ENCODE measurements at regions not wholly inside any gene's neighbourhood (a gene's known extent, or its start where the extent isn't known, plus 50 kb on each side); places are given as distances from the start of the nearest gene placed in this dataset.
"Not testable (repeated sequence)": the region's sequence is repeated elsewhere in the genome, so short reads cannot be mapped to it uniquely, and the experiment has no call there.

- H3K9me3 Mint-ChIP-seq: not testable (repeated sequence)
These were observed 265.5 kb downstream of the POTEB3 start for GRCh38 chr15:21174761-21175160.

GRCh38 chr15:21151203-21151966 is 285.3 kb upstream of the POTEB2 start:
- DNase-seq; H3K36me3 Mint-ChIP-seq; H3K27ac Mint-ChIP-seq; H3K27me3 Mint-ChIP-seq (ENCODE audit: low read depth in 3 of 3); H3K4me3 Mint-ChIP-seq; H3K9me3 Mint-ChIP-seq; H3K4me1 Mint-ChIP-seq: not testable (repeated sequence)

More at GRCh38 chr15:21174761-21175160, 265.5 kb downstream of the POTEB3 start:
- not testable (repeated sequence) for DNase-seq; H3K27me3 Mint-ChIP-seq (ENCODE audit: low read depth in 3 of 3); H3K27ac Mint-ChIP-seq; H3K4me1 Mint-ChIP-seq; H3K4me3 Mint-ChIP-seq; H3K36me3 Mint-ChIP-seq

- H3K27me3 Mint-ChIP-seq (ENCODE audit: low read depth in 3 of 3); H3K36me3 Mint-ChIP-seq; DNase-seq; H3K9me3 Mint-ChIP-seq; H3K4me3 Mint-ChIP-seq; H3K27ac Mint-ChIP-seq; H3K4me1 Mint-ChIP-seq: not testable (repeated sequence)
These were observed 282.0 kb upstream of the POTEB2 start for GRCh38 chr15:21148136-21148535.

GRCh38 chr15:21133893-21134292 is 267.8 kb upstream of the POTEB2 start:
- not testable (repeated sequence) for H3K4me3 Mint-ChIP-seq; H3K36me3 Mint-ChIP-seq; H3K27me3 Mint-ChIP-seq (ENCODE audit: low read depth in 3 of 3); H3K27ac Mint-ChIP-seq; H3K4me1 Mint-ChIP-seq; DNase-seq; H3K9me3 Mint-ChIP-seq

- H3K9me3 Mint-ChIP-seq; H3K27me3 Mint-ChIP-seq (ENCODE audit: low read depth in 3 of 3); DNase-seq; H3K4me3 Mint-ChIP-seq; H3K27ac Mint-ChIP-seq; H3K36me3 Mint-ChIP-seq; H3K4me1 Mint-ChIP-seq: not testable (repeated sequence)
These were observed 246.3 kb upstream of the POTEB2 start for GRCh38 chr15:21112271-21113053.

- not testable (repeated sequence) for DNase-seq
These were observed 245.7 kb upstream of the POTEB2 start for GRCh38 chr15:21111861-21112260.

GRCh38 chr15:21111172-21111571 is 245.1 kb upstream of the POTEB2 start:
- H3K4me1 Mint-ChIP-seq; DNase-seq; H3K27ac Mint-ChIP-seq; H3K4me3 Mint-ChIP-seq; H3K27me3 Mint-ChIP-seq (ENCODE audit: low read depth in 3 of 3); H3K9me3 Mint-ChIP-seq; H3K36me3 Mint-ChIP-seq: not testable (repeated sequence)

More at GRCh38 chr15:21111861-21112260, 245.7 kb upstream of the POTEB2 start:
- H3K27ac Mint-ChIP-seq; H3K4me1 Mint-ChIP-seq; H3K27me3 Mint-ChIP-seq (ENCODE audit: low read depth in 3 of 3); H3K4me3 Mint-ChIP-seq; H3K9me3 Mint-ChIP-seq; H3K36me3 Mint-ChIP-seq: not testable (repeated sequence)

- H3K4me1 Mint-ChIP-seq; H3K27ac Mint-ChIP-seq; H3K4me3 Mint-ChIP-seq; H3K36me3 Mint-ChIP-seq; H3K9me3 Mint-ChIP-seq; H3K27me3 Mint-ChIP-seq (ENCODE audit: low read depth in 3 of 3): not testable (repeated sequence)
- peak in 2 of 3 donors; percentile 5 to 12 for DNase-seq
These were observed 244.2 kb upstream of the POTEB2 start for GRCh38 chr15:21110187-21110804.

- not testable (repeated sequence) for H3K4me3 Mint-ChIP-seq; H3K36me3 Mint-ChIP-seq; H3K27me3 Mint-ChIP-seq (ENCODE audit: low read depth in 3 of 3); DNase-seq; H3K27ac Mint-ChIP-seq; H3K4me1 Mint-ChIP-seq; H3K9me3 Mint-ChIP-seq
These were observed 242.3 kb upstream of the POTEB2 start for GRCh38 chr15:21108384-21108783.

GRCh38 chr15:21107399-21108381 is 241.6 kb upstream of the POTEB2 start:
- H3K27me3 Mint-ChIP-seq (ENCODE audit: low read depth in 3 of 3); H3K36me3 Mint-ChIP-seq; DNase-seq; H3K4me1 Mint-ChIP-seq; H3K27ac Mint-ChIP-seq; H3K4me3 Mint-ChIP-seq; H3K9me3 Mint-ChIP-seq: not testable (repeated sequence)

GRCh38 chr15:21096599-21096998 is 230.5 kb upstream of the POTEB2 start:
- H3K4me1 Mint-ChIP-seq; H3K27me3 Mint-ChIP-seq (ENCODE audit: low read depth in 3 of 3); H3K9me3 Mint-ChIP-seq; DNase-seq; H3K4me3 Mint-ChIP-seq; H3K27ac Mint-ChIP-seq; H3K36me3 Mint-ChIP-seq: not testable (repeated sequence)

- not testable (repeated sequence) for H3K4me3 Mint-ChIP-seq, DNase-seq, H3K27ac Mint-ChIP-seq
These were observed 213.4 kb upstream of the POTEB2 start for GRCh38 chr15:21079544-21079943.

GRCh38 chr15:21068917-21069316 is 202.8 kb upstream of the POTEB2 start:
- H3K27ac Mint-ChIP-seq; H3K27me3 Mint-ChIP-seq (ENCODE audit: low read depth in 3 of 3); DNase-seq; H3K36me3 Mint-ChIP-seq; H3K9me3 Mint-ChIP-seq; H3K4me3 Mint-ChIP-seq; H3K4me1 Mint-ChIP-seq: not testable (repeated sequence)

More at GRCh38 chr15:21079544-21079943, 213.4 kb upstream of the POTEB2 start:
- H3K36me3 Mint-ChIP-seq; H3K4me1 Mint-ChIP-seq; H3K9me3 Mint-ChIP-seq; H3K27me3 Mint-ChIP-seq (ENCODE audit: low read depth in 3 of 3): not testable (repeated sequence)

- not testable (repeated sequence) for H3K4me1 Mint-ChIP-seq; H3K4me3 Mint-ChIP-seq; DNase-seq; H3K36me3 Mint-ChIP-seq; H3K27ac Mint-ChIP-seq; H3K9me3 Mint-ChIP-seq; H3K27me3 Mint-ChIP-seq (ENCODE audit: low read depth in 3 of 3)
These were observed 197.4 kb upstream of the POTEB2 start for GRCh38 chr15:21063512-21063911.

All from immature natural killer cell (primary cell).